CD4-positive, alpha-beta T cell treated with Interleukin-1 beta for 1 hour (primary cell): ENCODE measurements at regions not wholly inside any gene's neighbourhood (a gene's known extent, or its start where the extent isn't known, plus 50 kb on each side); places are given as distances from the start of the nearest gene placed in this dataset.

ENCODE experiments used
- DNase-seq, 2 donors: peaks; one replicate each; pipeline ENCODE4 v3.0.0-alpha.2; 2020 to 2022

- no peak for DNase-seq
These were observed 51.4 kb upstream of the SCIN start for GRCh38 chr7:12518920-12519681.

DNA sequence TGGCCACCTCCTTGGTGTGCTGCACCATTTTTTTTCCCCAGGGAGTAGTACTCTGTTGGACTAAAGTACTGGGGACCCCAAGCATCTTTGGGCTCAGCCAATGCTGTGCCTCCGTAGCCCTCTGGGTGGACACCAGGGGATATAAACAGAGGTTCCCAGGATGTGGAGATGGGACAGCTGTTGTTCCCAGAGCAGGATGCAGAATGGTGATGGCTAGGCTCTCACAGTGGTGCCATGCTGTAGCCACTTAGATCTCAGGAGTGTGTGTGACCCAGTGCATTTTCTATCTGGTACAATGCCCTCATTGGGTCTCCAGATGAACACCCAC is 50.9 kb upstream of the SCIN start:
- DNase-seq = no peak
